ENCODE measurements at regions not wholly inside any gene's neighbourhood (a gene's known extent, or its start where the extent isn't known, plus 50 kb on each side); places are given as distances from the start of the nearest gene placed in this dataset.

- TF ChIP-seq CTCF (IDR thresholded peaks at IDR 0.05) (no peak), POLR2A (IDR thresholded peaks at IDR 0.05) (no peak)
Observed at GRCh38 chr10:62581351-62581750, 207.2 kb downstream of the ZNF365 start.

Measured in body of pancreas (tissue), 4 donors.